ENCODE measurements at regions not wholly inside any gene's neighbourhood (a gene's known extent, or its start where the extent isn't known, plus 50 kb on each side); places are given as distances from the start of the nearest gene placed in this dataset.

DNA sequence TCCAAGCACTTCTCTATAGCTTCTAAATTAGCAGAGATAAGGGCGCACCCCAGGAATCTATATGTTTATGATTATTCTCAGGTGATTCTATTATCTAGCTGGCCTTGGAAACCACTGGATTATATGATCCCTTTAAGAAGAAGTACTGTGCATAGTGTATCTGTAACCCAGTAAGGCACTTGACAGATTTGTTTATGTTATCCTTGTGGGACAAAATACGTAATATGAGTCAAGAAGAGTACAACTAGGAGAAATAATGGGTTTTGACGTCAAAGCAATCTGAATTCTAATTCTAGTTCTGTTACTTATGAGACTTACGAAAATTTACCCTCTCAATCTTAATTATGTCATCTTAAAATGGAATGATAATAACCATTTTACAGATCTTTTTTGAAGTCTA lies 259.6 kb upstream of the NAV3 start:
- TF ChIP-seq EZH2 (IDR thresholded peaks at IDR 0.05; ENCODE audit: borderline replicate concordance, low read depth, low read length, severe bottlenecking): no peak
- TF ChIP-seq, protein P1, sequence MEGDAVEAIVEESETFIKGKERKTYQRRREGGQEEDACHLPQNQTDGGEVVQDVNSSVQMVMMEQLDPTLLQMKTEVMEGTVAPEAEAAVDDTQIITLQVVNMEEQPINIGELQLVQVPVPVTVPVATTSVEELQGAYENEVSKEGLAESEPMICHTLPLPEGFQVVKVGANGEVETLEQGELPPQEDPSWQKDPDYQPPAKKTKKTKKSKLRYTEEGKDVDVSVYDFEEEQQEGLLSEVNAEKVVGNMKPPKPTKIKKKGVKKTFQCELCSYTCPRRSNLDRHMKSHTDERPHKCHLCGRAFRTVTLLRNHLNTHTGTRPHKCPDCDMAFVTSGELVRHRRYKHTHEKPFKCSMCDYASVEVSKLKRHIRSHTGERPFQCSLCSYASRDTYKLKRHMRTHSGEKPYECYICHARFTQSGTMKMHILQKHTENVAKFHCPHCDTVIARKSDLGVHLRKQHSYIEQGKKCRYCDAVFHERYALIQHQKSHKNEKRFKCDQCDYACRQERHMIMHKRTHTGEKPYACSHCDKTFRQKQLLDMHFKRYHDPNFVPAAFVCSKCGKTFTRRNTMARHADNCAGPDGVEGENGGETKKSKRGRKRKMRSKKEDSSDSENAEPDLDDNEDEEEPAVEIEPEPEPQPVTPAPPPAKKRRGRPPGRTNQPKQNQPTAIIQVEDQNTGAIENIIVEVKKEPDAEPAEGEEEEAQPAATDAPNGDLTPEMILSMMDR (IDR thresholded peaks at IDR 0.05; ENCODE audit: borderline replicate concordance, extremely low read depth, low read length, poor library complexity, severe bottlenecking): no peak
- H3K9ac ChIP-seq (ENCODE audit: low read depth, low read length): no peak overlapping the region
- H3K79me2 ChIP-seq (ENCODE audit: insufficient read depth, low read length): no peaks in the 10 kb centered on the region
- H3K27ac ChIP-seq (ENCODE audit: low read length): no peak overlapping the region
- H4K20me1 ChIP-seq (ENCODE audit: insufficient read depth, low read length): no peaks in the 10 kb centered on the region
- no peaks in the 10 kb centered on the region for H3K36me3 ChIP-seq (ENCODE audit: insufficient read depth, low read length)
- no peak overlapping the region for H3K4me3 ChIP-seq (ENCODE audit: low read depth in 1 of 2, low read length in 2 of 2)
- no peak overlapping the region for H3K4me2 ChIP-seq (ENCODE audit: insufficient read depth, low read length)
- H2AFZ ChIP-seq (ENCODE audit: low read depth, low read length): no peak overlapping the region
- no peaks in the 10 kb centered on the region for H3K9me3 ChIP-seq (ENCODE audit: insufficient read depth, low read length, severe bottlenecking)
- no peaks in the 10 kb centered on the region for H3K27me3 ChIP-seq (ENCODE audit: insufficient read depth, low read length, poor library complexity)
- DNase-seq (no peak), ATAC-seq (ENCODE audit: insufficient read depth, low read depth) (no peak)
- no peaks in the 10 kb centered on the region for H3K4me1 ChIP-seq (ENCODE audit: insufficient read depth, low read length)

DNA sequence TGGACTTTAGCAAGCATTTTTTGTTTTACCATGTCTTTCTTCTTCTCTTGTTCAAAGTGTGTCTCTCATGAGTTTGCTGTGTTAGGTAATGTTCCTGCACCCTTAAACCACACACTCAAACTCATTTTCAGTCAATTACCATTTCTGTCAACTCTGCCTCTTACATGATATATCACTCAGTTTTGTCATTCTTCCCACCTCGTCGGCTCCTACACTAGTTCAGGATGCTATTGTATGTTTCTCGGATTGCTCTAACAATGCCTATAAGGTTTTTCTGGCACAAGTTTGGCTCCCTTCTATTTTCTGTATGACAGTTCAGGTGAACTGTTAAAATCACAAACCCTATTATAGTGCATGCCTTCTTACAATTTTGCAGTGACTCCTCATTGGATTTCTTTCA lies 260.8 kb upstream of the NAV3 start:
- ATAC-seq (ENCODE audit: insufficient read depth, low read depth) (no peak), DNase-seq (no peak)
- no peak overlapping the region for H3K27ac ChIP-seq (ENCODE audit: low read length)
- H3K4me3 ChIP-seq (ENCODE audit: low read depth in 1 of 2, low read length in 2 of 2): no peak overlapping the region
- H3K9ac ChIP-seq (ENCODE audit: low read depth, low read length): no peak overlapping the region
- H3K4me2 ChIP-seq (ENCODE audit: insufficient read depth, low read length): no peak overlapping the region
- H3K36me3 ChIP-seq (ENCODE audit: insufficient read depth, low read length): no peaks in the 10 kb centered on the region
- no peaks in the 10 kb centered on the region for H3K79me2 ChIP-seq (ENCODE audit: insufficient read depth, low read length)
- H2AFZ ChIP-seq (ENCODE audit: low read depth, low read length): no peak overlapping the region
- H3K4me1 ChIP-seq (ENCODE audit: insufficient read depth, low read length): no peaks in the 10 kb centered on the region
- no peaks in the 10 kb centered on the region for H4K20me1 ChIP-seq (ENCODE audit: insufficient read depth, low read length)
- TF ChIP-seq EZH2 (IDR thresholded peaks at IDR 0.05; ENCODE audit: borderline replicate concordance, low read depth, low read length, severe bottlenecking): no peak
- TF ChIP-seq, protein P1 (IDR thresholded peaks at IDR 0.05; ENCODE audit: borderline replicate concordance, extremely low read depth, low read length, poor library complexity, severe bottlenecking): no peak
- H3K9me3 ChIP-seq (ENCODE audit: insufficient read depth, low read length, severe bottlenecking): no peaks in the 10 kb centered on the region
- no peaks in the 10 kb centered on the region for H3K27me3 ChIP-seq (ENCODE audit: insufficient read depth, low read length, poor library complexity)

DNA sequence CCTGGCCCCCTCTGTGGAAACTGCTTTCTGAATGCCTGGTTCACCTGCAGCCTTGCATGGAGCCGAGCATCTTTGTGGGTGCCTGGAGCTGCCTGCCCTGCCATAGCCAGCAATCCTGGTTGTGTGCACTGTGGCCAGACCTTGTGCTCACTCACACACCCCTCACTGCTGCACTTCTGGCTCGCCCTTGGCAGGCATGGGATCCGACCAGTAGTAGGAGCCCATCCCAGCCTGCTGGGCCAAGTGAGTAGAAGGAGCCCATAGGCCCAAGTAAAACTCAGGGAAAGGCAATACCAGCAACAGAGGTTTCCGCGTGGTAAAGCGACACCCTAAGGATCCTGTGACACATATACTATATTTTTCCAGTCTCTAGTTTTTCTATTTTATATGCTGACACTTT lies 270.0 kb upstream of the NAV3 start:
- no peak overlapping the region for H2AFZ ChIP-seq (ENCODE audit: low read depth, low read length)

More for the DNA sequence above, 270.0 kb upstream of the NAV3 start:
- no peak overlapping the region for H3K9ac ChIP-seq (ENCODE audit: low read depth, low read length)
- no peak for DNase-seq
- no peak for ATAC-seq (ENCODE audit: insufficient read depth, low read depth)
- H3K79me2 ChIP-seq (ENCODE audit: insufficient read depth, low read length): no peaks in the 10 kb centered on the region
- no peaks in the 10 kb centered on the region for H3K27me3 ChIP-seq (ENCODE audit: insufficient read depth, low read length, poor library complexity)
- TF ChIP-seq, protein P1 (IDR thresholded peaks at IDR 0.05; ENCODE audit: borderline replicate concordance, extremely low read depth, low read length, poor library complexity, severe bottlenecking): no peak
- TF ChIP-seq EZH2 (IDR thresholded peaks at IDR 0.05; ENCODE audit: borderline replicate concordance, low read depth, low read length, severe bottlenecking): no peak
- no peak overlapping the region for H3K27ac ChIP-seq (ENCODE audit: low read length)
- H3K4me1 ChIP-seq (ENCODE audit: insufficient read depth, low read length): no peaks in the 10 kb centered on the region
- no peaks in the 10 kb centered on the region for H3K9me3 ChIP-seq (ENCODE audit: insufficient read depth, low read length, severe bottlenecking)
- no peaks in the 10 kb centered on the region for H4K20me1 ChIP-seq (ENCODE audit: insufficient read depth, low read length)
- H3K4me2 ChIP-seq (ENCODE audit: insufficient read depth, low read length): no peak overlapping the region
- no peak overlapping the region for H3K4me3 ChIP-seq (ENCODE audit: low read depth in 1 of 2, low read length in 2 of 2)
- no peaks in the 10 kb centered on the region for H3K36me3 ChIP-seq (ENCODE audit: insufficient read depth, low read length)
